SU-DHL-6 (cell line): ENCODE measurements at regions not wholly inside any gene's neighbourhood (a gene's known extent, or its start where the extent isn't known, plus 50 kb on each side); places are given as distances from the start of the nearest gene placed in this dataset.

ENCODE experiments used
- CTCF ChIP-seq: fragments of 200-600 bp; sonication (generic); IDR thresholded peaks from one replicate; pipeline ENCODE4 v1.5.1; 2017; ENCODE audit warnings: antibody characterized with exemption, mild to moderate bottlenecking, low read length, moderate library complexity; ENCODE audit not compliant: insufficient read depth, poor library complexity, severe bottlenecking
- EZH2phosphoT487 ChIP-seq: fragments of 200-600 bp; sonication (generic), shearing (Covaris generic); conservative IDR thresholded peaks from 2 replicates; pipeline ENCODE4 v1.6.1; 2018; ENCODE audit warnings: mild to moderate bottlenecking, antibody characterized with exemption, low read length, moderate library complexity, mixed read lengths

DNA sequence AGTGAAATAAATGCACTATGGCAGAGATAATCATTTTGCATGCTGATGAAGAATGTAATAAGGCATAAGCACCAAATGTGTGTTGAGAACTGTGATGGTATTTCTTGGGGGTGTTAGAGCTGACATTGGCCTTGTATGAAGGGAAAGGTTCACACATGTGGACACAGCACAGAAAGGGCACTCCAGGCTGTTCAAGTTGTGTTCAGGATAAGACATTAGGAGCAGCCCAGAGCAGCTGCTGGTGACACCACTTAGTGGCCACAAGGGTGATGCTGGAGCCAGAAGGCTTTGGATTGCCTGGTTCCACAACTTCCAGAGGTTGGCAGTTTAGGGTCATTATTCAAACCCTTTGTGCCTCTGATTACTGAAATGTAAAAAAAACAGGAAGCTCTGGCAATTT, 155.4 kb downstream of the GOLGA6L6 start:
- TF ChIP-seq CTCF (no peak), EZH2phosphoT487 (no peak)
